ENCODE measurements at regions not wholly inside any gene's neighbourhood (a gene's known extent, or its start where the extent isn't known, plus 50 kb on each side); places are given as distances from the start of the nearest gene placed in this dataset.

- Histone ChIP-seq H3K27ac (no peak overlapping the region), H3K36me3 (no peaks in the 10 kb centered on the region), H3K9me3 (no peaks in the 10 kb centered on the region), H3K27me3 (ENCODE audit: low read depth) (no peaks in the 10 kb centered on the region), H3K4me1 (peaks cover 15% of the 10 kb centered on the region), H3K4me3 (no peak overlapping the region)
- DNase-seq (no peak), ATAC-seq (no peak)
- intact Hi-C loops (cut with DNase I): no loop called here
- TF ChIP-seq CTCF (IDR thresholded peaks at IDR 0.05): no peak
Observed at GRCh38 chr14:50007123-50007903, 109.1 kb downstream of the VCPKMT start.

- ATAC-seq (no peak), DNase-seq (no peak)
- no peaks in the 10 kb centered on the region for H3K27me3 ChIP-seq (ENCODE audit: low read depth)
- TF ChIP-seq CTCF (IDR thresholded peaks at IDR 0.05): no peak
- intact Hi-C loops (cut with DNase I): no loop called here
- no peaks in the 10 kb centered on the region for H3K36me3 ChIP-seq
- no peak overlapping the region for H3K4me3 ChIP-seq
- H3K27ac ChIP-seq: no peak overlapping the region
- peaks cover 8% of the 10 kb centered on the region for H3K4me1 ChIP-seq
- no peaks in the 10 kb centered on the region for H3K9me3 ChIP-seq
Observed at GRCh38 chr14:50008562-50008961, 107.8 kb downstream of the VCPKMT start.

GRCh38 chr14:50008974-50009373 lies 107.4 kb downstream of the VCPKMT start:
- Histone ChIP-seq H3K4me1 (peaks cover 5% of the 10 kb centered on the region), H3K9me3 (no peaks in the 10 kb centered on the region), H3K27me3 (ENCODE audit: low read depth) (no peaks in the 10 kb centered on the region), H3K27ac (no peak overlapping the region), H3K36me3 (no peaks in the 10 kb centered on the region), H3K4me3 (no peak overlapping the region)
- no peak for TF ChIP-seq CTCF (IDR thresholded peaks at IDR 0.05)
- ATAC-seq (no peak), DNase-seq (no peak)
- intact Hi-C loops (cut with DNase I): no loop called here

- intact Hi-C loops (cut with DNase I): no loop called here
- TF ChIP-seq CTCF (IDR thresholded peaks at IDR 0.05): no peak
- no peaks in the 10 kb centered on the region for H3K4me1 ChIP-seq
- no peak overlapping the region for H3K4me3 ChIP-seq
- no peak overlapping the region for H3K27ac ChIP-seq
- DNase-seq (no peak), ATAC-seq (no peak)
- H3K36me3 ChIP-seq: no peaks in the 10 kb centered on the region
- H3K27me3 ChIP-seq (ENCODE audit: low read depth): no peaks in the 10 kb centered on the region
- no peaks in the 10 kb centered on the region for H3K9me3 ChIP-seq
Observed at GRCh38 chr14:50010752-50011151, 105.6 kb downstream of the VCPKMT start.

GRCh38 chr14:50011242-50011641 lies 105.1 kb downstream of the VCPKMT start:
- no peak for ATAC-seq
- no peaks in the 10 kb centered on the region for H3K9me3 ChIP-seq
- no peak for DNase-seq
- no peak for TF ChIP-seq CTCF (IDR thresholded peaks at IDR 0.05)
- H3K4me3 ChIP-seq: no peak overlapping the region
- no peaks in the 10 kb centered on the region for H3K4me1 ChIP-seq
- H3K27ac ChIP-seq: no peak overlapping the region
- intact Hi-C loops (cut with DNase I): no loop called here
- no peaks in the 10 kb centered on the region for H3K27me3 ChIP-seq (ENCODE audit: low read depth)
- H3K36me3 ChIP-seq: no peaks in the 10 kb centered on the region

Measured in lower lobe of right lung (tissue), 2 donors.